NCI-H1092 treated with DMSO at 0.1 percent for 48 hours (cell line): ENCODE measurements at regions not wholly inside any gene's neighbourhood (a gene's known extent, or its start where the extent isn't known, plus 50 kb on each side); places are given as distances from the start of the nearest gene placed in this dataset.
A peak's percentile ranks its signal among the peaks of the same experiment; 100 is the strongest.
"Not testable (repeated sequence)": the region's sequence is repeated elsewhere in the genome, so short reads cannot be mapped to it uniquely, and the experiment has no call there.

ENCODE experiments used
- DNase-seq: peaks from one replicate; lab custom pipeline; 2025; lab: John Stamatoyannopoulos, UW

- DNase-seq: not testable (repeated sequence)
Measured at GRCh38 chr1:245102149-245102548, 52.6 kb upstream of the KIF26B start.

GRCh38 chr1:245099401-245099800, 55.4 kb upstream of the KIF26B start:
- DNase-seq: no peak

- no peak for DNase-seq
Measured at GRCh38 chr1:245098924-245099323, 55.9 kb upstream of the KIF26B start.

- DNase-seq: no peak
Measured at GRCh38 chr1:245096311-245097066, 58.3 kb upstream of the KIF26B start.

- DNase-seq: no peak
Measured at GRCh38 chr1:245095903-245096302, 58.9 kb upstream of the KIF26B start.

GRCh38 chr1:245094954-245095353, 59.8 kb upstream of the KIF26B start:
- no peak for DNase-seq

GRCh38 chr1:245094092-245094491, 60.7 kb upstream of the KIF26B start:
- DNase-seq: no peak

GRCh38 chr1:245092638-245092976, 62.2 kb upstream of the KIF26B start:
- no peak for DNase-seq

GRCh38 chr1:245091818-245092637, 62.8 kb upstream of the KIF26B start:
- peak; percentile 4 for DNase-seq

- no peak for DNase-seq
Measured at GRCh38 chr1:245091171-245091621, 63.6 kb upstream of the KIF26B start.

- DNase-seq: no peak
Measured at GRCh38 chr1:245090491-245091090, 64.2 kb upstream of the KIF26B start.

- no peak for DNase-seq
Measured at GRCh38 chr1:245087723-245088122, 67.1 kb upstream of the KIF26B start.

GRCh38 chr1:245086389-245086969, 68.3 kb upstream of the KIF26B start:
- no peak for DNase-seq

- DNase-seq: no peak
Measured at GRCh38 chr1:245085508-245086095, 69.2 kb upstream of the KIF26B start.

GRCh38 chr1:245084551-245084950, 70.2 kb upstream of the KIF26B start:
- no peak for DNase-seq

- peak; percentile 28 for DNase-seq
Measured at GRCh38 chr1:245079021-245079609, 75.7 kb upstream of the KIF26B start.

GRCh38 chr1:245074898-245075297, 79.9 kb upstream of the KIF26B start:
- no peak for DNase-seq

- no peak for DNase-seq
Measured at GRCh38 chr1:245074232-245074747, 80.5 kb upstream of the KIF26B start.

- DNase-seq: no peak
Measured at GRCh38 chr1:245070836-245071615, 83.8 kb upstream of the KIF26B start.

GRCh38 chr1:245067257-245067656, 87.5 kb upstream of the KIF26B start:
- no peak for DNase-seq
